Stimulated activated naive CD8-positive, alpha-beta T cell treated with anti-CD3 and anti-CD28 coated beads, Interleukin-15, Interleukin-2, amounts not matched to agents 100 ng/mL and 50 ng/mL, for 24 hours (primary cell): ENCODE measurements at regions not wholly inside any gene's neighbourhood (a gene's known extent, or its start where the extent isn't known, plus 50 kb on each side); places are given as distances from the start of the nearest gene placed in this dataset.

Experiments
- H3K27ac Mint-ChIP-seq: one replicate; pipeline ENCODE4 v1.8.0; 2021; ENCODE audit warnings: mild to moderate bottlenecking, mixed read lengths
- H3K27me3 Mint-ChIP-seq: one replicate; pipeline ENCODE4 v1.8.0; 2021; ENCODE audit warnings: mixed read lengths
- H3K36me3 Mint-ChIP-seq: one replicate; pipeline ENCODE4 v1.8.0; 2021; ENCODE audit warnings: low read depth, mixed read lengths
- H3K4me1 Mint-ChIP-seq: one replicate; pipeline ENCODE4 v1.8.0; 2021; ENCODE audit warnings: low read depth, mixed read lengths
- H3K4me3 Mint-ChIP-seq: one replicate; pipeline ENCODE4 v1.8.0; 2021; ENCODE audit warnings: mild to moderate bottlenecking, mixed read lengths
- H3K9me3 Mint-ChIP-seq: one replicate; pipeline ENCODE4 v1.8.0; 2021; ENCODE audit warnings: mixed read lengths

DNA sequence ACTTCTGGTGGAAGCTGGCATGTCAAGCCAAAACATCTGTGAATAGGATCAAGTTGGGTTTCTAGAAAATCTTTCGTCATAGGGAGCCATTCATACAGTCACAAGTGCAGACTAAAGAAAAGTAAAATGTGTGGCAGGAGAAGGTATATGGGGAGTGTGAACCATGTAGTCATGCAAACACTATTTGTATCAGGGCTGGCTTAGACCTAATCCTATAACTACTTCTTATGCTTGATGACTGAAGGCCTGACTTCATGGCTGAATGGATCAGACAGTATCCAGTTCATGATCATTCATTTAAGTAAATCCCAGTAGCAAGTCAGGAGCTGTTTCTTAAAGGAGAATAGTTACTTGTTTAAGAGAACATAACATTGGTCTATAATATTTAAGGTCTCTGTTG lies 63.8 kb upstream of the DAPK1 start:
- H3K27ac Mint-ChIP-seq = no peak overlapping the region
- no peaks in the 10 kb centered on the region for H3K27me3 Mint-ChIP-seq
- H3K4me3 Mint-ChIP-seq = no peak overlapping the region
- H3K9me3 Mint-ChIP-seq = no peaks in the 10 kb centered on the region
- H3K36me3 Mint-ChIP-seq = no peaks in the 10 kb centered on the region
- no peaks in the 10 kb centered on the region for H3K4me1 Mint-ChIP-seq

DNA sequence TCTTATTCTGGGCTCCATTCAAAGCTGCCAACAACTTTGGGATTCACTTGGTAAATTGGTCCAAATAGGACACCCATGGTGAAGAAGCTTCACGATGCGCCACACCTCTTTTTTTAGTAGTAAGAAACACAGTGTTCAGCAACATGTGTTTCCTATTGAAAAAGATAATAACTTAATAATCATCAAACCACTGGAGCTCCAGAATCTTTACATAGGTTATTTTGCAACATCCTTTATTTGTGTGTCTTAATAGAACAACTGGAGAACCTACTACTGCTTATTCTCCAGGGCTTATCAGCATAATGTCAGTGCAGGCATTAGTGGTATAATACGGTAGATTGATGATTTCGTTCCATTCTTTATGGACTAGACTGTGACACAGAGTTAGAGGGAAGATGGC lies 63.3 kb upstream of the DAPK1 start:
- Mint-ChIP-seq H3K27me3 (no peaks in the 10 kb centered on the region), H3K4me1 (no peaks in the 10 kb centered on the region), H3K9me3 (no peaks in the 10 kb centered on the region), H3K27ac (no peak overlapping the region), H3K36me3 (no peaks in the 10 kb centered on the region), H3K4me3 (no peak overlapping the region)

DNA sequence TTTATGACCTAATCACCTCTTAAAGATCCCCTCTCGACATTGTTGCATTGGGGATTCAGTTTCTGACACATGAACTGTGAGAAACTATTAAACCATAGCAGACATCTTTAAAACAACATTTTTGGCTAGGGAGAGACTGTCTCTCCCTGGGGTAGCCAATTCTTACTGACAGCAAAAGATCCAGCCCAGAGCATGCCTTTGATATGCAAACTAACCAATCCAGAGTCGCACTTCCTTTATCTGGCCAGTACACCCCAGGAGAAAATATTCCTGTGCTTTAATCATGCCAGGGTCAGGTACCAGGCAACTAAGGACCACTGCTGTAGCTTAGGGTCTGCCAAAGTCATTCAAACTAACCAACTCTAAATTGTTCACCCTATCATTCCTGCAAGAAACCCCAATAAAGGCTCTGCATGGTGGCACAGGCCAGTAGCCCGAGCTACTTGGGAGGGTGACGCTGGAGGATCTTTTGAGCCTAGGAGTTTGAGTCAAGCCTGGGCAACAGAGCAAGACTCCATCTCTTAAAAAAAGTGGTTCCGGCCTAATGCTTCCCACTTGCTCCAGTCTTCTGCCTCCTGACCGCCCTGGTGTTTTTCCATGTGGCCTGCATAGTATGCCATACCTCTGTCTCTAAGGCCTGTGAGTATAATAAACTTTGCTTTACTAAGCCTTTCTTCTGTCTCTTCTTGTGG lies 62.3 kb upstream of the DAPK1 start:
- no peaks in the 10 kb centered on the region for H3K9me3 Mint-ChIP-seq
- no peak overlapping the region for H3K4me3 Mint-ChIP-seq

DNA sequence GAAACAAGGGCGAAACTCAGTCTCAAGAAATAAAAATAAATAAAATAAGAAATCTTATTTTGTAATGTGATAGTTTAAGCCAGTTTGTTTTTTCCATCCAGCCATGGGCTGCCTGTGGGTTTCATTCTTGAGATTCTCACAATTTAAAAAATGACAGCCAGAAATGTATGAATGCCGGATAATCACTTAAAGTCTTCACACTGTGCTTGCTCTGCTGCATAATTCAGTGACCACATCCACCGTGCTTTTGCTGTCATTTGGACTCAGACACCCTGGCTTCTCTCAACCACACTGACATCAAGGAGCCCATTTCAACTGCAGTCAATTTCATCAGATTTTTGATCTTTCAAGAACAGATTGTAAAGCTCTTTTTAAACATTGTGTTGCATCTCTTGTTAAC lies 61.0 kb upstream of the DAPK1 start:
- Mint-ChIP-seq H3K4me3 (no peak overlapping the region), H3K9me3 (no peaks in the 10 kb centered on the region), H3K36me3 (no peaks in the 10 kb centered on the region), H3K27ac (no peak overlapping the region), H3K27me3 (peaks cover 4% of the 10 kb centered on the region), H3K4me1 (no peaks in the 10 kb centered on the region)

More for the DNA sequence above, 62.3 kb upstream of the DAPK1 start:
- Mint-ChIP-seq H3K27me3 (no peaks in the 10 kb centered on the region), H3K36me3 (no peaks in the 10 kb centered on the region), H3K27ac (no peak overlapping the region), H3K4me1 (no peaks in the 10 kb centered on the region)

DNA sequence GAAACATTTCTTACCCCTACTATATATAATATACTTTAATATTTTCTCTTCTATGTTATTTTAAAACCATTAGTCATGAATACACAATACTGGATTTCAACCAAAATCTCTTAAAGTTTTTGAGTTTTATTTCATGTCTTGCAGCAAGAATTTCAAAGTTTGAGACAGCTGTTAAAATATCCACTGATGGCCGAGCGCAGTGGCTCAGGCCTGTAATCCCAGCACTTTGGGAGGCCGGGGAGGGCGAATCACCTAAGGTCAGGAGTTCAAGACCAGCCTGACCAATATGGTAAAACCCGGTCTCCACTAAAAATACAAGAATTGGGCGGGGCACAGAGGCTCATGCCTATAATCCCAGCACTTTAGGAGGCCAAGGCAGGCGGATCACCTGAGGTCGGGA lies 59.7 kb upstream of the DAPK1 start:
- peaks cover 4% of the 10 kb centered on the region for H3K27me3 Mint-ChIP-seq
- no peaks in the 10 kb centered on the region for H3K4me1 Mint-ChIP-seq
- H3K9me3 Mint-ChIP-seq = no peaks in the 10 kb centered on the region
- no peak overlapping the region for H3K4me3 Mint-ChIP-seq
- no peaks in the 10 kb centered on the region for H3K36me3 Mint-ChIP-seq
- no peak overlapping the region for H3K27ac Mint-ChIP-seq

DNA sequence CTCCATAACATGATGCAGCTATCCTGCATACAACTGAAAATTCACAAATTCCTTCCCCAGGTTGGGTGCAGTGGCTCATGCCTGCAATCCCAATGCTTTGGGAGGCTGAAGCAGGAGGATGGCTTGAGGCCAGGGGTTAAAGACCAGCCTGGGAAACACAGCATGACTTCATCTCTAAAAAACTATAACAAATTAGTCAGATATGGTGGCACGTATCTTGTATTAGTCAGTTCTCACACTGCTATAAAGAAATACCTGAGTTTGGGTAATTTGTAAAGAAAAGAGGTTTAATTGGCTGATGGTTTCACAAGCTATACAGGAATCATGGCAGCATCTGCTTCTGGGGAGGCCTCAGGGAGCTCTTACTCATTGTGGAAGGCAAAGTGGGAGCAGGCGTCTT lies 56.4 kb upstream of the DAPK1 start:
- H3K4me1 Mint-ChIP-seq = peaks cover under 1% of the 10 kb centered on the region
- H3K27ac Mint-ChIP-seq = no peak overlapping the region
- peaks cover 4% of the 10 kb centered on the region for H3K9me3 Mint-ChIP-seq
- no peaks in the 10 kb centered on the region for H3K36me3 Mint-ChIP-seq
- H3K4me3 Mint-ChIP-seq = no peak overlapping the region
- peaks cover 4% of the 10 kb centered on the region for H3K27me3 Mint-ChIP-seq

DNA sequence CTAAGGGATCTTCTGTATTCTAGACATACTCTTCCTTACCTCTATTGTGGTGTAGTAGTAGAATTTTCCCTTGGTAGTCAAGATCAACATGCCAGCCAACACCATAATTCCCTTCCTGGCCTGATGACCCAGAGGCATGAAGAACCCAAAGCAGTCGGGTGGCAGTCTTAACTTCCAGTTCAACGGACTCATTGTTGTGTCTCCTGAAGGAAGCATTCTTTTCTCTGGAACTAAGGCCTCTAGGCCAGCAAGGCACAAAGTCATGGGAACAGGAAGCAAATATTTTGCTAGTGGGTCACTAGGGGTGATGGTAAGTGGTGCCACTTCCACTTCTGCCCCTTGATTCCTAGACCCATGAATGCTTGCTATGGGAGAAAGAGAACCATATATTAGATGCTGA lies 55.2 kb upstream of the DAPK1 start:
- peaks cover 4% of the 10 kb centered on the region for H3K27me3 Mint-ChIP-seq
- no peak overlapping the region for H3K4me3 Mint-ChIP-seq
- peaks cover 3% of the 10 kb centered on the region for H3K4me1 Mint-ChIP-seq
- no peaks in the 10 kb centered on the region for H3K36me3 Mint-ChIP-seq
- H3K27ac Mint-ChIP-seq = no peak overlapping the region
- peaks cover 4% of the 10 kb centered on the region for H3K9me3 Mint-ChIP-seq

DNA sequence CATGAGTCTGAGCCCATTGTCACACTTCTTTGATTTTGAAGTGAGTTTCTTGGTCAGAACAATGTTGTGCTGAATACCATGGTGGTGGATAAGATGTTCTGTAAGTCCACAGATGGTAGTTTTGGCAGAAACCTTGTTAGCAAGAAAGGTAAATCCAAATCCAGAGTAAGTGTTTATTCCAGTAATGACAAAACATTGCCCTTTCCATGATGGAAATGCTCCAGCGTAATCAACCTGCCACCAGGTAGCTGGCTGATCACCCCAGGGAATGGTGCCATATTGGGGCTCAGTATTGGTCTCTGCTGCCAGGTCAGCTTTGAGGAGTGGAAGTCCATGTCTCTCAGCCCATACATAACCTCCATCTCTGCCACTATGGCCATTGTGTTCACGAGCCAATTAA lies 54.7 kb upstream of the DAPK1 start:
- Mint-ChIP-seq H3K4me3 (no peak overlapping the region), H3K27ac (no peak overlapping the region), H3K36me3 (no peaks in the 10 kb centered on the region), H3K4me1 (peaks cover 3% of the 10 kb centered on the region), H3K9me3 (peaks cover 4% of the 10 kb centered on the region), H3K27me3 (peaks cover 4% of the 10 kb centered on the region)

DNA sequence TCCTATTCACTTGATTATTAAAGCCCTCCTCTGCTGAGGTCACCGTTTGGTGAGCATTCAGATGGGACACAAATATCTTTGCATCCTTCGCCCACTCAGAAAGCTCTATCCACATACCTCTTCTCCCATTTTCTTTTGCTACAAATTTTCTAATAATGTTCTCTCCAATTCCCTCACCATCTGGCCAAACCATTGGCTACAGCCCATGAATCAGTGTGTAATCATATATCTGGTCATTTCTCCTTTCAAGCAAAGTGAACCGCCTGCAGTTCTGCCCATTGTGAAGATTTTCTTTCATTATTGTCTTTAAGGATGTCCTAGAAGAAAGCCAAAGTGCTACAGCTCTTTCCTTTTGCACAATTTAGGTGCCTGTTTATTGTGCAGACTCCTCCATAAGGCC lies 54.2 kb upstream of the DAPK1 start:
- Mint-ChIP-seq H3K27me3 (peaks cover 4% of the 10 kb centered on the region), H3K9me3 (peaks cover 4% of the 10 kb centered on the region), H3K36me3 (no peaks in the 10 kb centered on the region), H3K4me1 (peaks cover 3% of the 10 kb centered on the region), H3K4me3 (no peak overlapping the region), H3K27ac (no peak overlapping the region)

DNA sequence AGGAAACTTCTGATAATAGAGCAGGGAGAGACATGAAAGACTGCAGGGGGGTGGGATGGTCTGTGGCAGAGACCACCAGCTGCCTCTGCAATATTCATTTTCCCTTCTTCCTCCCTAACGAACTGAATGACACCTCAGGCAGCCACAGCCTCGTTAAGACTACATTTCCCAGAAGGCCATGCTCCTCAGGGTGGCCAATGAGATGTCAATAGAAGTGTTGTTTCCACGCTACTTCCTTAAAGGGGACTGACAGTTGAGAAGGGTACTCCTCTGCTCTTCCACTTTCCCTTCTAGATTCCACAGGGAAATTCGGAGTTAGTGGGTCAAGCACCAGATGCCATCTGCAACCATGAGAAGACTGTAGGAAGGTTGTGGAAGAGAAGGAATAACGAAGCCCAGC lies 52.0 kb upstream of the DAPK1 start:
- Mint-ChIP-seq H3K27me3 (peaks cover 4% of the 10 kb centered on the region), H3K36me3 (no peaks in the 10 kb centered on the region), H3K4me1 (peaks cover 3% of the 10 kb centered on the region), H3K27ac (no peak overlapping the region), H3K9me3 (peaks cover 4% of the 10 kb centered on the region), H3K4me3 (no peak overlapping the region)

DNA sequence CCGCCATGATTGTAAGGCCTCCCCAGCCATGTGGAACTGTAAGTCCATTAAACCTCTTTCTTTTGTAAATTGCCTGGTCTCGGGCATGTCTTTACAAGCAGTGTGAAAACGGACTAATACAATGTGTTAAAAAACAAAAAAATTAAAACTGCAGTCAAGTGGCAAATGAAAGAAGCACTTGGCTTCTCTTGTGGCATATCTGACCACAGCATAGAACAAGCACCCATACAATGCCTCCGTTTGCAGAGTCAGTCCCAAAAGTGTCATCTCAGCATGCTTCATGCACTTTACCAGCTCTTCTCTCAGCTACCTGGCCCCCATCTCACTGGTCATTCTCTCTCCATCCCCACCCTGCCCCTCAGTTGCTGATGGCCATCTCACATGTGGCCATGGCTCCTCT lies 51.1 kb upstream of the DAPK1 start:
- Mint-ChIP-seq H3K4me3 (no peak overlapping the region), H3K36me3 (no peaks in the 10 kb centered on the region), H3K9me3 (peaks cover 4% of the 10 kb centered on the region), H3K27me3 (no peaks in the 10 kb centered on the region), H3K4me1 (peaks cover 3% of the 10 kb centered on the region), H3K27ac (peak overlapping the region; percentile 16)

DNA sequence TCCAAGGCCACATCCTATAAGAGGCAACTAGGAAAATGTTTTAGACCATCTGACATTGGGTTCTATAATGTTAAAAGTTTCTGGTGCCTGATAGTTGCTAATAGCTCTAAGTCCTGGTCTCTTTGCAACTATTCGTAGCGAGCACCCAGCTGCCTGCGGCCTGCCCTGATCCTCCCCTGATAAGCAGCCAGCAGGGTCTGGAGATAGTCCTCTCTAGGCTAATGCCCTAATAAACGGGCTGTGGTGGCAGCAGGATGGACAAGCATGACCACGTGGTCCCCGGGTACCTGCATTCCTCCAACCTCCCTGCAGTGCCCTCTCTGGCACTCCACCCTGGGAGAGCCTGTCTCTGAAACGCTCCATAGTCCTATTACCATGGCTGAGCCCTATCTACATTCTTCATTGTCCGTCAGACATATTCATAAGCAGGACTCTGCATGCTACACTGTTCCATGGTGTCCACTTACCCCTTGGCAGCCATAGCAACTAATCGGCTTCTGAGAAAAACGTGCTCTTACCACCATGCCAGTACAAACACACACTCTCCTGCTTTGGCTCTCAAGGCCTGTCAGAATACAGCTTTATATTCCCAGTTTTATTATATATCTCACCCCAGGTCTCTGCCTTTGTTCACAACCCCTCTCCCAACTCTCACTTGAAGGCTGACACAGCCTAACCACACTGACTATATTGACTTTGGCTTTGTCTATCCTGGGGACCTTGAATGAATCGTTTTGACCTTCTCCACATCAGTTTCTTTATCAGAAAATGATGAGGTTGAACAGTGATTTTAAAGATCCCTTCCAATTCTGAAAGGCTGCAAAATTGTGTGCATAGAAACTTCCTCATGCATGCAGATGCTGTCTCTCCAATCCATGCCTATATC lies 49.9 kb upstream of the DAPK1 start:
- Mint-ChIP-seq H3K27me3 (no peaks in the 10 kb centered on the region), H3K27ac (no peak overlapping the region), H3K4me1 (peaks cover 3% of the 10 kb centered on the region), H3K9me3 (peaks cover 4% of the 10 kb centered on the region), H3K4me3 (no peak overlapping the region), H3K36me3 (no peaks in the 10 kb centered on the region)
